Activated naive CD4-positive, alpha-beta T cell treated with anti-CD3 and anti-CD28 coated beads, Interleukin-2, amount 50 U/mL, for 24 hours (primary cell): ENCODE measurements at regions not wholly inside any gene's neighbourhood (a gene's known extent, or its start where the extent isn't known, plus 50 kb on each side); places are given as distances from the start of the nearest gene placed in this dataset.

Source experiments
- H3K27ac Mint-ChIP-seq: one replicate; pipeline ENCODE4 v1.8.0; 2021; ENCODE audit warnings: mild to moderate bottlenecking, mixed read lengths
- H3K27me3 Mint-ChIP-seq: one replicate; pipeline ENCODE4 v1.8.0; 2021; ENCODE audit warnings: mixed read lengths
- H3K36me3 Mint-ChIP-seq: one replicate; pipeline ENCODE4 v1.8.0; 2021; ENCODE audit warnings: mixed read lengths
- H3K4me1 Mint-ChIP-seq: one replicate; pipeline ENCODE4 v1.8.0; 2021; ENCODE audit warnings: mixed read lengths
- H3K4me3 Mint-ChIP-seq: one replicate; pipeline ENCODE4 v1.8.0; 2021; ENCODE audit warnings: mild to moderate bottlenecking, mixed read lengths
- H3K9me3 Mint-ChIP-seq: one replicate; pipeline ENCODE4 v1.8.0; 2021; ENCODE audit warnings: mixed read lengths

DNA sequence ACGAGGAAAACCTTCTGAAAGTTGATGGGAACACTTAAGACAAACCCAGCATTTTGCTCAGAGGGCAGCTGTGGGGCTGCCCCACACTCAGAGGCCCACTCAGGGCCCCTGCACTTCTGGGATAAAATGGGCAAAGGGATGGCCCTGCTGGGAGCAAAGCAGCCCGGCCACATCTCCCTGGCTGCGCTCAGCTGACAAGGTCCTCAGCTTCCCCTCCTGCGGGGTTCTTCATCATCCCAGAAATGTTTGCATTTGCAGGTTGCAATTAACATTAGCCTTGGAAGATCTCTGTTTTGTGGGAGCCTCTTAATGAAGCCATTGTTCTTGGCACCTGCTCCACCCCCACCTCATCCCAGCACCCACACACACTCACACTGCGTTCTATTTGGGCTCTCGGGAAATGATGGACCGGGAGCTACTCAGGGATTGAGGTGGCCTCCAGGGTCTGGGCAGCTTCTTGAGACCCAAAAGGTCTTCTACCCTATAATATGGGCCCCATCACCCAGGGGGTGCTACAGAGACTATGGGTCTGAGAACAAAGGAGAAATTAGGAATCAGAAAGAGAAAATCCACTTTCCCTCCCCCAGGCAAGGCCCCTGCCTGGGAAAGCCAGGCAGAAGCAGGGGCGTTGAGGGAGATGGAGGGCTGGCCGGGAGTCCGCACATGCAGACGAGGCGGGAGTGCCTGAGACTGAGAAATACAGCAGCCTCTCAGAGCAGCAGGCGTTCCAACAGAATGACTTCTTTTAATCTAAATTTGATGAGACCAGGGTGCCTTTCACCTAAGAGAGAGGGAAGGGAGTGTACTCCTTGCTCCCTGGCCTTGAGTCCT, 53.7 kb upstream of the RPL38 start:
- Mint-ChIP-seq H3K4me1 (no peaks in the 10 kb centered on the region), H3K9me3 (no peaks in the 10 kb centered on the region), H3K27me3 (peaks cover 26% of the 10 kb centered on the region), H3K36me3 (no peaks in the 10 kb centered on the region), H3K4me3 (no peak overlapping the region), H3K27ac (no peak overlapping the region)

DNA sequence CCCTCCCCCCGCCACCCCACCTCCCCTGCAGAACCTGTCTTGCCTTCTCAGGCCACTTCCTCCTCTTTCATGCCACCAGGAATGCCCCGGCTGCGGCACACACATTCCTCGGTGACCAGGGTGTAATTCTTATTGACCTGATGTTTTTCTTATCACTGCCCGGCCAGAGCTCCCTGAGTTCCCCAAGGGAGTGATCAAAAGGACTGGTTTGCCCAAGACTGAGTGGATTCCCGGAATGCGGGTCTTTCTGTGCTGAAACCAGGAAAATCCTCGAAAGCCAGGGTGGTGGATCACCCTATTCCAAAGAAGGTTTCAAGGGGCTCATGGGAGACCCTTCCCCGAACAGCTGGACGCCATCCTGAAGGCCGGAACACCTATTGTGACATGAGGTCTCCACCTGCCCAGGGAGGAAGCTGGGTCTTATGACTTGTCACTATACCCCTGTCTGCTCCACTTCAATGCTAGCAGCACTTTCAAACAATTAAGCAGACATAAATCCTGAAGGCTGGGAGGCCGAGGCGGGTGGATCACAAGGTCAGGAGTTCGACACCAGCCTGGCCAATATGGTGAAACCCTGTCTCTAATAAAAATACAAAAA, 53.0 kb upstream of the RPL38 start:
- no peak overlapping the region for H3K4me3 Mint-ChIP-seq
- H3K27ac Mint-ChIP-seq = no peak overlapping the region
- no peaks in the 10 kb centered on the region for H3K4me1 Mint-ChIP-seq
- H3K36me3 Mint-ChIP-seq = no peaks in the 10 kb centered on the region
- no peaks in the 10 kb centered on the region for H3K9me3 Mint-ChIP-seq
- H3K27me3 Mint-ChIP-seq = peaks cover 28% of the 10 kb centered on the region

DNA sequence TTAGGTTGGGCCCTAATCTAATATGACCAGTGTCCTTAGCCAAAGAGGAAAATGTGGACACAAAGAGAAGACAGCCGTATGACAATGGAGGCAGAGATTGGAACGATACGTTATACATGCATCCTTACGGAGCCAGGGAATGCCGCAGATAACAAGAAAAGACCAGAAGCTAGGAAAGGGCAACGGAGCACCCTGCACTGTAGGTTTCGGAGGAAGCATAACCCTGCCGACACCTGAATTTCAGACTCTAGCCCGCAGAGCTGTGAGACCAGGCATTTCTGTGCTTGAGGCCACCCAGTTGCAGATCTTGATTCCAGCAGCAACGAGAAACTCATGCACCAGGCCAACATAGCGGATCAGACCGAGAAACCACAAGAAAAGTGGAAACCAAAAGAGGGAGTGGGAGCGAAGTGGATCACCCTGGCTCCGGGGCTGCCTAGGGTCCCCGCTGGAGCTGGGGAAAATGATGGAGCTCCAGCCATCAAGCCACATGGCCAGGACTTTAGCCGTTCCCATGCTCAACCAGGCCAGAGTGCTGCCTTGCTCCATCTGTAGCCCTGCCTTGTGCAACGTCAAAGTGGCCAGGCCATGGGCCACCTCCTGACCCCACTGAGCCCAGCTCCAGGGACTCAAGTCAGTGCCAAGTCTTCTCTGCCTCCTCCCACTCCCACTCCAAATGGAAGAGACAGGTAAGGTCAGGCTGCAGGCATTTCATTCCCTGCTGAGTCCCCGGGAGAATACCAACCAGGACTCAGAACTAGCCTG, 51.7 kb upstream of the RPL38 start:
- Mint-ChIP-seq H3K4me1 (no peaks in the 10 kb centered on the region), H3K36me3 (no peaks in the 10 kb centered on the region), H3K27ac (no peak overlapping the region), H3K9me3 (no peaks in the 10 kb centered on the region), H3K27me3 (peaks cover 26% of the 10 kb centered on the region), H3K4me3 (no peak overlapping the region)

DNA sequence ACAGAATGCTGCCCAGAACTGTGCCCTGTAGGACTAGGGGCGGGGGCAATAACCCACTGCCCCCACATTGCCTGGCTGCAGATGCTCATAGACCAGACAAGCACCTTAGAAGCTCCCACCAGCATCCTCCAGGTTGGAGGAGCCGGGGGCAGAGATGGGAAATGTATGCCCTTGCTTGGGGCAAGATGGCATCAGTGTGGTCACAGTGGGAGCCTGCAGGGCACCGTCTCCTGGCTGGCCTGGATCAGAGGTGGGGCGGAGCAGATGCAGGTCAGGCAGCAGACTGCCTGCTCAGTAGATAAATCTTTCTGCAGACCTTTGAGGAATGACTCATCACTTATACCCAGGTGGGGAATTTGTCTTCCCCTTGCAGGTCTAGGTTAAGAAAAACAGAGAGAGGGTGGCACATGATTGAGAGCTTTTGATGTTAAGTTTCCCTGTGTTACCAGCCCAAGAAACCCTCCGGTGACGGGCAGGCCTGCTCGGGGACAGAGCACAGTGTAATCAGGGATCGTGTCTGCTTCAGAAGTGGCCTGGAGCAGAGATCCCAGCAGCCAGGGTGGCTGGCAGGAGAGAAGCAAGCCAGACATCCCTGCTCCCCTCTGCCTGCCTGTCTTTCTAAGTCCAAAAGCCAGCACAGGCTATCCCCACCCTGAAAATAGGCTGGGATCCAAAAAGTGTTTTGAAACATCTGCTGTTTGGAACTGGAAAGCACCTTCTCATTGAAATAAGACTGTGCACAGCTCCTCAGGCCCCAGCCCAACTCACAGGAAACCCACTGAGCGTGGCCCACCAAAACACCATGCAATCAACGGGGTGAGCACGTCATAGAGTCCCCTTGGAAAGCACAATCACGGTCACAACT, 50.7 kb upstream of the RPL38 start:
- Mint-ChIP-seq H3K36me3 (no peaks in the 10 kb centered on the region), H3K27ac (no peak overlapping the region), H3K4me1 (no peaks in the 10 kb centered on the region), H3K27me3 (peaks cover 20% of the 10 kb centered on the region), H3K4me3 (no peak overlapping the region), H3K9me3 (no peaks in the 10 kb centered on the region)

DNA sequence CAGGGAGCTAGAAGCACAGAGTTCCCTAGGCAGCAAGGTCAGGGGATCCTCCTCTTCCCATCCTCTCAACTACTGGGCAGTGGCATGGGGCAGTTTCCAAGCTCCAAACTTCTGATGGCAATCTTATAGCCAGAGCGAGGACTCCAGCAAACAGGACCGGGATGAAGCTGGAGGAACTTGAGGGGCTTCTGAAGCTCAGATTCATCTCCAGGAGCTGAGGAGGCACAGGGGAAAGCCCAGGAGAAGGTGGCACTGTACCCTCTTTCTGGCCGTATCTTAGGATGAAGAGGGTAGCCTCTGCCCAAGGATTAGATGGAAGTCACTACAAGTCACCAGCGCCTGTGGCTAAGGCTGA, 50.0 kb upstream of the RPL38 start:
- Mint-ChIP-seq H3K27me3 (peaks cover 20% of the 10 kb centered on the region), H3K36me3 (no peaks in the 10 kb centered on the region), H3K4me1 (no peaks in the 10 kb centered on the region), H3K27ac (no peak overlapping the region), H3K9me3 (no peaks in the 10 kb centered on the region), H3K4me3 (no peak overlapping the region)
